Endothelial cell of umbilical vein (primary cell): ENCODE measurements at regions not wholly inside any gene's neighbourhood (a gene's known extent, or its start where the extent isn't known, plus 50 kb on each side); places are given as distances from the start of the nearest gene placed in this dataset.

Experiments
- BruUV-seq: library from RNA; stranded (reverse); fragments of 400-500 nt; replicated peaks from 2 replicates; lab custom pipeline; 2021; lab: Mats Ljungman, UMichigan
- CTCF ChIA-PET: fragments of 300-600, 350-600 bp; sonication (Branson Sonifier 250); formaldehyde crosslinking; loops from one replicate; lab custom pipeline; 2021; ENCODE audit warnings: antibody characterized with exemption, inconsistent platforms; lab: Charles Lee
- POLR2A ChIA-PET: fragments of 300-600, 350-600 bp; sonication (Branson Sonifier 250); formaldehyde crosslinking; loops from one replicate; lab custom pipeline; 2021; ENCODE audit warnings: antibody characterized with exemption, inconsistent platforms; lab: Charles Lee
- DNase-seq: peaks from one replicate; pipeline ENCODE4 v3.0.0-alpha.2; 2011; ENCODE audit warnings: low read depth, low spot score
- FAIRE-seq: peaks from 2 replicates; lab custom pipeline; 2011; peaks lifted over from hg19 to GRCh38; lab: Jason Lieb, UNC
- H2AFZ ChIP-seq: 2 replicates; pipeline ENCODE4 v1.6.0; 2012; ENCODE audit warnings: low read depth, low read length, control low read depth, inconsistent platforms
- H3K27ac ChIP-seq: 2 replicates; pipeline ENCODE4 v1.5.1; 2011; ENCODE audit warnings: low read depth, mild to moderate bottlenecking, control low read depth, low read length, moderate library complexity; ENCODE audit not compliant: insufficient read depth
- H3K27me3 ChIP-seq, 2 experiments: 2 replicates each; pipeline versions ENCODE4 v1.6.0 to v1.6.1; 2011; ENCODE audit warnings: low read length in 2 of 2, mixed read lengths in 1 of 2; ENCODE audit not compliant: control insufficient read depth in 2 of 2, insufficient read depth in 2 of 2
- H3K36me3 ChIP-seq, 2 experiments: 2 replicates in 1 of 2; 3 replicates in 1 of 2; pipeline ENCODE4 v1.5.1; 2011; ENCODE audit warnings: low read length in 2 of 2, mild to moderate bottlenecking in 1 of 2, moderate library complexity in 1 of 2; ENCODE audit not compliant: control insufficient read depth in 2 of 2, insufficient read depth in 2 of 2; ENCODE audit errors: extremely low read depth in 1 of 2
- H3K4me1 ChIP-seq: 3 replicates; pipeline ENCODE4 v1.5.1; 2011; ENCODE audit warnings: mild to moderate bottlenecking, low read length; ENCODE audit not compliant: control insufficient read depth, insufficient read depth; ENCODE audit errors: extremely low read depth
- H3K4me2 ChIP-seq: 2 replicates; pipeline ENCODE4 v1.6.1; 2011; ENCODE audit warnings: low read length, control low read depth, mixed read lengths; ENCODE audit not compliant: insufficient read depth
- H3K4me3 ChIP-seq, 3 experiments: fragments of 200-600 bp in 1 of 3; sonication (generic), shearing (Covaris generic) in 1 of 3; replicated peaks in 1 of 3; 2 replicates each; pipeline ENCODE4 v1.5.1; 2011 to 2016; ENCODE audit warnings: control low read depth in 3 of 3, low read length in 3 of 3, mild to moderate bottlenecking in 2 of 3, inconsistent platforms in 1 of 3, low read depth in 1 of 3, moderate library complexity in 1 of 3; ENCODE audit not compliant: insufficient read depth in 1 of 3
- H3K79me2 ChIP-seq: 2 replicates; pipeline ENCODE4 v1.6.0; 2012; ENCODE audit warnings: low read length, inconsistent platforms; ENCODE audit not compliant: control insufficient read depth, insufficient read depth
- H3K9ac ChIP-seq: replicated peaks from 2 replicates; pipeline ENCODE3; 2011; ENCODE audit warnings: low read length, control low read depth; ENCODE audit not compliant: insufficient read depth; ENCODE audit errors: extremely low read depth
- H3K9me1 ChIP-seq: replicated peaks from 3 replicates; pipeline ENCODE4 v1.6.0; 2011; ENCODE audit warnings: mild to moderate bottlenecking, low read length; ENCODE audit not compliant: control insufficient read depth, insufficient read depth; ENCODE audit errors: extremely low read depth
- H3K9me3 ChIP-seq: replicated peaks from 2 replicates; pipeline ENCODE4 v1.5.1; 2012; ENCODE audit warnings: low read length, inconsistent platforms; ENCODE audit not compliant: control insufficient read depth, insufficient read depth
- H4K20me1 ChIP-seq: replicated peaks from 2 replicates; pipeline ENCODE3; 2011; ENCODE audit warnings: mild to moderate bottlenecking, low read length; ENCODE audit not compliant: control insufficient read depth, insufficient read depth; ENCODE audit errors: extremely low read depth
- CTCF ChIP-seq, 2 donors: IDR thresholded peaks; 1 replicate in 1 of 2; 2 replicates in 1 of 2; pipeline ENCODE4 v1.5.1; 2011; ENCODE audit warnings: low read length in 2 of 2, mild to moderate bottlenecking in 2 of 2, moderate library complexity in 2 of 2, control low read depth in 1 of 2, inconsistent platforms in 1 of 2, low read depth in 1 of 2; ENCODE audit not compliant: insufficient read depth in 1 of 2; ENCODE audit errors: extremely low read depth in 1 of 2
- EZH2 ChIP-seq: IDR thresholded peaks from 2 replicates; pipeline ENCODE4 v1.6.1; 2012; ENCODE audit warnings: borderline replicate concordance, low read depth, mild to moderate bottlenecking, moderate library complexity, low read length, inconsistent platforms; ENCODE audit not compliant: severe bottlenecking
- FOS ChIP-seq: IDR thresholded peaks from 2 replicates; pipeline ENCODE4 v1.6.1; 2011; ENCODE audit warnings: mild to moderate bottlenecking, low read length, moderate library complexity, borderline replicate concordance; ENCODE audit not compliant: insufficient read depth
- GATA2 ChIP-seq: IDR thresholded peaks from 2 replicates; pipeline ENCODE4 v1.7.0; 2011; ENCODE audit warnings: low read depth, mild to moderate bottlenecking, moderate library complexity, mixed read lengths, low read length; ENCODE audit not compliant: insufficient read length, insufficient read depth
- JUN ChIP-seq: IDR thresholded peaks from 2 replicates; pipeline ENCODE4 v1.6.1; 2011; ENCODE audit warnings: borderline replicate concordance, low read depth; ENCODE audit not compliant: insufficient read length, insufficient read depth
- MYC ChIP-seq: IDR thresholded peaks from one replicate; pipeline ENCODE4 v1.6.1; 2011; ENCODE audit warnings: mild to moderate bottlenecking, low read depth, low read length
- POLR2A ChIP-seq: IDR thresholded peaks from 2 replicates; pipeline ENCODE4 v1.6.1; 2012; ENCODE audit warnings: low read depth, mild to moderate bottlenecking, control low read depth, low read length
- POLR2AphosphoS5 ChIP-seq: IDR thresholded peaks from 2 replicates; pipeline ENCODE4 v1.6.1; 2012; ENCODE audit warnings: low read depth, mild to moderate bottlenecking, control low read depth, low read length, moderate library complexity; ENCODE audit not compliant: insufficient read depth
- dilution Hi-C: fragments of 300-500 bp; cut with MboI; formaldehyde crosslinking; loops from one replicate; pipeline ENCODE4 v1.15.0; 2019; ENCODE audit warnings: low sequenced_read_pairs; ENCODE audit not compliant: extremely low pct_ligation_motif_present
- intact Hi-C: fragments of 100-400 bp; cut with micrococcal nuclease; formaldehyde crosslinking; loops from one replicate; pipeline ENCODE4 v1.10.0; 2022
- TF ChIP-seq, protein P1 (sequence below): IDR thresholded peaks from 2 replicates; pipeline ENCODE4 v1.6.1; 2011; ENCODE audit not compliant: insufficient read depth, insufficient read length

DNA sequence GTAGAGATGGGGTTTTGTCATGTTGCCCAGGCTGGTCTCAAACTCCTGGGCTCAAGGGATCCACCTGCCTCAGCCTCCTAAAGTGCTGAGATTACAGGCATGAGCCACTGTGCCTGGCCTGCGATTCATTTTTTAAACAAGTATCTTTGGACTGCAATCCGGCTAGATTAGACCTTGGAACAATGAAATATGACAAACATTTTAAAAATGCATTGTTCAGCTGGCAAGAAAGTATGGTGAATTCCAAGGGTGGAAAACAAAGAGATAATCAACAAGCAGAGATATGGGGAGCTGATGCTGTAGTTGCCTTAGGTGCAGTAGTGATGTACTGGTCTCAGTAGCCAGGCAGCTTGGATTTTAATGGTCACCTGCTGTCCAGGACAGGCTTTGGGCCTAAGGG, 95.8 kb upstream of the GOLGA8J start:
- Histone ChIP-seq H3K9me1 (no peaks in the 10 kb centered on the region), H3K79me2 (no peaks in the 10 kb centered on the region), H2AFZ (no peak overlapping the region), H3K4me2 (no peak overlapping the region), H3K27ac (no peak overlapping the region), H3K36me3 (no peaks in the 10 kb centered on the region), H3K9me3 (no peaks in the 10 kb centered on the region), H3K4me1 (no peaks in the 10 kb centered on the region), H3K27me3 (peaks cover 0 to 4% of the 10 kb centered on the region in 2 experiments), H4K20me1 (no peaks in the 10 kb centered on the region), H3K9ac (no peak overlapping the region), H3K4me3 (no peak overlapping the region)
- no TSS peak for BruUV-seq
- TF ChIP-seq, protein P1, sequence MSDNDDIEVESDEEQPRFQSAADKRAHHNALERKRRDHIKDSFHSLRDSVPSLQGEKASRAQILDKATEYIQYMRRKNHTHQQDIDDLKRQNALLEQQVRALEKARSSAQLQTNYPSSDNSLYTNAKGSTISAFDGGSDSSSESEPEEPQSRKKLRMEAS = no peak
- TF ChIP-seq MYC = no peak
- TF ChIP-seq JUN = no peak
- TF ChIP-seq FOS = no peak
- no peak for TF ChIP-seq POLR2A
- no peak for TF ChIP-seq CTCF (IDR thresholded peaks at IDR 0.05; ENCODE audit: extremely low read depth in 1 of 2, insufficient read depth in 1 of 2, low read depth in 1 of 2, low read length in 2 of 2)
- no peak for TF ChIP-seq GATA2
- no peak for TF ChIP-seq EZH2
- no peak for TF ChIP-seq POLR2AphosphoS5
- ChIA-PET POLR2A (no interaction called here), CTCF (interaction anchor here (1.0 to 1.4 kb wide), 3 partner anchors 8 to 239 kb away, joined by 3 read pairs; no protein-coding TSS in a partner anchor)
- dilution Hi-C loops (no loop called here), intact Hi-C loops (loop anchor here (10.0 kb wide), 1 partner anchor 58 kb away; no protein-coding TSS in a partner anchor)
- FAIRE-seq = no peak
- DNase-seq = no peak
